ENCODE measurements at regions not wholly inside any gene's neighbourhood (a gene's known extent, or its start where the extent isn't known, plus 50 kb on each side); places are given as distances from the start of the nearest gene placed in this dataset.

DNA sequence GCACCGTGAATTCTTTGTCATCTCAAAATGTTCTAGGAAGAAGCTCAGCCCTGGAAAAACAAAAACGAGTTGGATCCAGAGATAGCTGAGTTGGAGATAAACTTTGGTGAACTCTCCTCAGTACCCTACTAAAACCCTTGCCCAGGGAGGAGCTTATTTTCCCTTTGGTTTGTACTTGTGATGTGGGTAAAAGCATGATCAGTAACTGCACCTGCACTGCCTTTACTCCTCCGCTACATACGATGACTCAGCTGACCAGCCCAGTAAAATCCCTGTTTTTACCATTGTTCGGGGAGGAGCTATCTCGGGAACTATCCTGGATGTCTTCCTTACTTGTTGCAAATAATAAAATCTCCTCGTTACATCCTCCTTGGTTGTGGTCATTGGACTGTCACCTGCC lies 359.3 kb downstream of the SH2D4B start:
- TF ChIP-seq POLR2A (IDR thresholded peaks at IDR 0.05; ENCODE audit: low read depth) (no peak), EP300 (IDR thresholded peaks at IDR 0.05) (no peak)
- TF ChIP-seq, protein P1, sequence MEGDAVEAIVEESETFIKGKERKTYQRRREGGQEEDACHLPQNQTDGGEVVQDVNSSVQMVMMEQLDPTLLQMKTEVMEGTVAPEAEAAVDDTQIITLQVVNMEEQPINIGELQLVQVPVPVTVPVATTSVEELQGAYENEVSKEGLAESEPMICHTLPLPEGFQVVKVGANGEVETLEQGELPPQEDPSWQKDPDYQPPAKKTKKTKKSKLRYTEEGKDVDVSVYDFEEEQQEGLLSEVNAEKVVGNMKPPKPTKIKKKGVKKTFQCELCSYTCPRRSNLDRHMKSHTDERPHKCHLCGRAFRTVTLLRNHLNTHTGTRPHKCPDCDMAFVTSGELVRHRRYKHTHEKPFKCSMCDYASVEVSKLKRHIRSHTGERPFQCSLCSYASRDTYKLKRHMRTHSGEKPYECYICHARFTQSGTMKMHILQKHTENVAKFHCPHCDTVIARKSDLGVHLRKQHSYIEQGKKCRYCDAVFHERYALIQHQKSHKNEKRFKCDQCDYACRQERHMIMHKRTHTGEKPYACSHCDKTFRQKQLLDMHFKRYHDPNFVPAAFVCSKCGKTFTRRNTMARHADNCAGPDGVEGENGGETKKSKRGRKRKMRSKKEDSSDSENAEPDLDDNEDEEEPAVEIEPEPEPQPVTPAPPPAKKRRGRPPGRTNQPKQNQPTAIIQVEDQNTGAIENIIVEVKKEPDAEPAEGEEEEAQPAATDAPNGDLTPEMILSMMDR (IDR thresholded peaks at IDR 0.05), result no peak

Data from esophagus muscularis mucosa (tissue), 4 donors.